ENCODE measurements at regions not wholly inside any gene's neighbourhood (a gene's known extent, or its start where the extent isn't known, plus 50 kb on each side); places are given as distances from the start of the nearest gene placed in this dataset.

DNA sequence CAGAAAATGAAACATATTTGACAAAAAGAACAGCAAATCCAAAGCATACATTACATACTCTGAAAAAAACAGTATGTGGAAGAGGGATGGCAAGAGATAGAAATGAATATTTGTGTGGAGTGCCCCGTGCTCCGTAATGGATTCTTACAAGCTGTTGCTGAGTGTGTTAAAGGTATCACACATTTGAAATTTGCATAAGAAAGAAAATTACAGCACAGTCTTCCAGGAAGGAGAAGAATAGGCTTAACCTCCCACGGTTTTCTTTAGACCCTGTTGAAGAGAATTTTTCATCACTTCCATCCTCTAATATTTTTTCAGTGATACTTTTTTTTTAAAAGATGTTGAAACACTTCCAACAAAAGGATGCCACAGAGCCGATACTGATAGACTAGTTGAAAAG, 1489.4 kb downstream of the RAPGEF2 start:
- Histone ChIP-seq H3K79me2 (ENCODE audit: control insufficient read depth in 1 of 2, insufficient read depth in 2 of 2, low read length in 2 of 2) (no peaks in the 10 kb centered on the region), H3K23me2 (ENCODE audit: low read depth, low read length) (no peaks in the 10 kb centered on the region), H3K4me3 (ENCODE audit: extremely low read depth in 1 of 4, insufficient read depth in 2 of 4, low read depth in 3 of 4, low read length in 4 of 4) (no peak overlapping the region; a peak in 1 of 8 replicates), H3K27ac (ENCODE audit: low read depth, low read length) (no peak overlapping the region), H3K14ac (ENCODE audit: insufficient read length) (no peak overlapping the region), H2BK20ac (ENCODE audit: low read length) (no peak overlapping the region), H2BK120ac (replicated peaks; ENCODE audit: low read depth, low read length) (no peak overlapping the region), H3K4ac (replicated peaks; ENCODE audit: insufficient read length, low read depth, low read length) (no peak overlapping the region), H3K9me3 (ENCODE audit: insufficient read depth in 2 of 2, low read depth in 1 of 2, low read length in 1 of 2) (no peaks in the 10 kb centered on the region), H2BK12ac (ENCODE audit: low read depth, low read length) (no peak overlapping the region), H3K56ac (replicated peaks; ENCODE audit: insufficient read length, low read depth, low read length) (no peak overlapping the region), H3K36me3 (ENCODE audit: control insufficient read depth in 2 of 4, insufficient read depth in 4 of 4, low read length in 3 of 4) (no peaks in the 10 kb centered on the region), H2BK5ac (ENCODE audit: low read depth, low read length) (no peak overlapping the region), H3K4me2 (ENCODE audit: insufficient read depth in 1 of 2, low read depth in 2 of 2, low read length in 2 of 2) (peak overlapping the region in 1 of 2 experiments; percentile 43; a peak in 1 of 4 replicates), H2AFZ (ENCODE audit: low read length) (no peak overlapping the region), H3K18ac (ENCODE audit: extremely low read depth, low read length) (no peak overlapping the region), H3K27me3 (replicated peaks in 1 of 4; ENCODE audit: control insufficient read depth in 3 of 4, extremely low read depth in 1 of 4, insufficient read depth in 3 of 4, low read length in 3 of 4) (no peaks in the 10 kb centered on the region), H4K5ac (ENCODE audit: insufficient read length, low read depth, low read length) (no peak overlapping the region), H3K9ac (replicated peaks in 1 of 4; ENCODE audit: extremely low read depth in 1 of 4, low read depth in 3 of 4, low read length in 3 of 4) (no peak overlapping the region), H4K20me1 (replicated peaks in 1 of 2; ENCODE audit: control insufficient read depth in 1 of 2, insufficient read depth in 2 of 2, low read length in 2 of 2) (no peaks in the 10 kb centered on the region), H3K79me1 (ENCODE audit: low read depth, low read length) (no peaks in the 10 kb centered on the region), H3K4me1 (replicated peaks in 1 of 4; ENCODE audit: control insufficient read depth in 3 of 4, insufficient read depth in 4 of 4, low read length in 3 of 4) (peaks cover 0 to 2% (median 0%) of the 10 kb centered on the region in 4 experiments; a peak in 1 of 7 replicates), H3K23ac (ENCODE audit: insufficient read length) (no peak overlapping the region), H4K8ac (ENCODE audit: extremely low read depth, insufficient read depth, low read length) (no peak overlapping the region), H4K91ac (replicated peaks; ENCODE audit: insufficient read length, low read length) (no peak overlapping the region), H2AK5ac (ENCODE audit: low read depth, low read length) (no peak overlapping the region), H2BK15ac (ENCODE audit: low read length) (no peak overlapping the region)
- ChIA-PET CTCF (ENCODE audit: partially characterized antibody) (interaction anchor here (0.6 kb wide), 1 partner anchor 24 kb away, joined by 3 read pairs; no protein-coding TSS in a partner anchor), POLR2A (ENCODE audit: partially characterized antibody) (no interaction called here)
- FAIRE-seq = no peak
- DNase-seq (ENCODE audit: low read depth in 1 of 2, low spot score in 2 of 2) = no peak
- WGBS, 2 experiments (ENCODE audit: extremely low coverage in 1 of 2, insufficient coverage in 1 of 2, insufficient read length in 1 of 2, insufficient replicate concordance in 2 of 2, low coverage in 1 of 2, low lambda C conversion rate in 2 of 2, missing lambda C conversion rate in 1 of 2) = 35% methylated on average over 4 of the region's 4 CpGs; no CpG with 5 or more reads in 1 of the 2 experiments
- no peak for TF ChIP-seq CBX8 (IDR thresholded peaks at IDR 0.05; ENCODE audit: borderline replicate concordance, low read depth, low read length)
- no peak for TF ChIP-seq RFX5 (IDR thresholded peaks at IDR 0.05; ENCODE audit: borderline replicate concordance, low read depth, low read length)
- no peak for TF ChIP-seq ZNF274 (IDR thresholded peaks at IDR 0.05; ENCODE audit: borderline replicate concordance, extremely low read depth, low read length)
- TF ChIP-seq SP1 (IDR thresholded peaks at IDR 0.05; ENCODE audit: low read depth, low read length) = no peak
- no peak for TF ChIP-seq TAF7 (optimal IDR thresholded peaks at IDR 0.05; ENCODE audit: borderline replicate concordance, low read depth, low read length)
- no peak for TF ChIP-seq SIN3A (conservative IDR thresholded peaks at IDR 0.05 in 1 of 2, IDR thresholded peaks at IDR 0.05 in 1 of 2; ENCODE audit: low read depth in 1 of 2, low read length in 2 of 2)
- no peak for TF ChIP-seq EGR1 (IDR thresholded peaks at IDR 0.05; ENCODE audit: borderline replicate concordance, low read depth, low read length)
- TF ChIP-seq, protein P1, sequence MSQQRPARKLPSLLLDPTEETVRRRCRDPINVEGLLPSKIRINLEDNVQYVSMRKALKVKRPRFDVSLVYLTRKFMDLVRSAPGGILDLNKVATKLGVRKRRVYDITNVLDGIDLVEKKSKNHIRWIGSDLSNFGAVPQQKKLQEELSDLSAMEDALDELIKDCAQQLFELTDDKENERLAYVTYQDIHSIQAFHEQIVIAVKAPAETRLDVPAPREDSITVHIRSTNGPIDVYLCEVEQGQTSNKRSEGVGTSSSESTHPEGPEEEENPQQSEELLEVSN (IDR thresholded peaks at IDR 0.05) = no peak
- TF ChIP-seq BCL11A (IDR thresholded peaks at IDR 0.05; ENCODE audit: low read depth in 2 of 2, low read length in 2 of 2) = no peak
- TF ChIP-seq HDAC2 (IDR thresholded peaks at IDR 0.05; ENCODE audit: borderline replicate concordance in 1 of 2, low read depth in 2 of 2, low read length in 2 of 2) = no peak
- TF ChIP-seq TAF1 (IDR thresholded peaks at IDR 0.05; ENCODE audit: low read depth, low read length) = no peak
- TF ChIP-seq JUND (IDR thresholded peaks at IDR 0.05; ENCODE audit: low read length) = no peak
- no peak for TF ChIP-seq KDM1A (IDR thresholded peaks at IDR 0.05; ENCODE audit: borderline replicate concordance, low read length)
- no peak for TF ChIP-seq SRF (IDR thresholded peaks at IDR 0.05; ENCODE audit: low read depth, low read length)

All from H1 (cell line).